NCI-H2196 (cell line): ENCODE measurements at regions not wholly inside any gene's neighbourhood (a gene's known extent, or its start where the extent isn't known, plus 50 kb on each side); places are given as distances from the start of the nearest gene placed in this dataset.

Experiments used
- DNase-seq: peaks from one replicate; lab custom pipeline; 2025; ENCODE audit not compliant: unreplicated experiment; lab: John Stamatoyannopoulos, UW

GRCh38 chr2:5914811-5915611 is 222.8 kb downstream of the SOX11 start:
- no peak for DNase-seq

- DNase-seq, result no peak
Observed at GRCh38 chr2:5915881-5916310, 223.7 kb downstream of the SOX11 start.

GRCh38 chr2:5921081-5921642 is 229.0 kb downstream of the SOX11 start:
- no peak for DNase-seq

- no peak for DNase-seq
Observed at GRCh38 chr2:5923957-5924945, 232.1 kb downstream of the SOX11 start.

GRCh38 chr2:5925604-5926003 is 233.4 kb downstream of the SOX11 start:
- DNase-seq, result no peak

- no peak for DNase-seq
Observed at GRCh38 chr2:5926871-5927512, 234.8 kb downstream of the SOX11 start.

GRCh38 chr2:5932556-5933469 is 240.6 kb downstream of the SOX11 start:
- DNase-seq, result no peak

- no peak for DNase-seq
Observed at GRCh38 chr2:5933669-5934068, 241.5 kb downstream of the SOX11 start.

GRCh38 chr2:5937321-5937720 is 245.1 kb downstream of the SOX11 start:
- no peak for DNase-seq

GRCh38 chr2:5937851-5938565 is 245.8 kb downstream of the SOX11 start:
- no peak for DNase-seq

- no peak for DNase-seq
Observed at GRCh38 chr2:5938566-5938896, 246.3 kb downstream of the SOX11 start.

- DNase-seq, result no peak
Observed at GRCh38 chr2:5939553-5939952, 247.4 kb downstream of the SOX11 start.

GRCh38 chr2:5940596-5941535 is 248.7 kb downstream of the SOX11 start:
- DNase-seq, result no peak

GRCh38 chr2:5942204-5942603 is 250.0 kb downstream of the SOX11 start:
- no peak for DNase-seq

GRCh38 chr2:5945742-5946141 is 253.6 kb downstream of the SOX11 start:
- no peak for DNase-seq

GRCh38 chr2:5946225-5947115 is 254.3 kb downstream of the SOX11 start:
- no peak for DNase-seq

- DNase-seq, result no peak
Observed at GRCh38 chr2:5950736-5951135, 258.6 kb downstream of the SOX11 start.
